Lower leg skin (tissue), 4 donors: ENCODE measurements at regions not wholly inside any gene's neighbourhood (a gene's known extent, or its start where the extent isn't known, plus 50 kb on each side); places are given as distances from the start of the nearest gene placed in this dataset.

ENCODE experiments used
- DNase-seq, 2 donors: peaks; one replicate each; pipeline ENCODE4 v3.0.0-alpha.2; 2019; ENCODE audit warnings: low spot score in 2 of 2
- H3K4me3 ChIP-seq: fragments of 200-600 bp; sonication (generic); 2 replicates; pipeline ENCODE4 v1.5.1; 2017; ENCODE audit warnings: mild to moderate bottlenecking, low read depth; ENCODE audit not compliant: poor library complexity, severe bottlenecking
- CTCF ChIP-seq, 3 donors: fragments of 450-650 bp; IDR thresholded peaks; one replicate each; pipeline ENCODE4 v1.5.1; 2016; ENCODE audit warnings: antibody characterized with exemption in 3 of 3, mild to moderate bottlenecking in 3 of 3, moderate library complexity in 2 of 3
- POLR2A ChIP-seq, 2 donors: fragments of 450-650 bp; IDR thresholded peaks; one replicate each; pipeline ENCODE4 v1.6.1; 2016 to 2017; ENCODE audit warnings: antibody characterized with exemption in 2 of 2, mild to moderate bottlenecking in 1 of 2, moderate library complexity in 1 of 2
- WGBS, 2 donors: methylation state at CpG; one replicate each; pipeline ENCODE4 v1.1.5; 2018; 5-methylcytosine and 5-hydroxymethylcytosine counted together
- intact Hi-C: fragments of 100-400 bp; cut with DNase I; formaldehyde crosslinking; loops from one replicate; pipeline ENCODE4 v1.15.0; 2023; ENCODE audit warnings: low total_unique reads

- TF ChIP-seq POLR2A (IDR thresholded peaks at IDR 0.05) (no peak), CTCF (IDR thresholded peaks at IDR 0.05) (no peak)
- no peak overlapping the region for H3K4me3 ChIP-seq
- no peak for DNase-seq
- WGBS, 2 donors = 73 to 83% methylated on average over 5 of the region's 5 CpGs
- intact Hi-C loops = no loop called here
Measured at GRCh38 chr16:49055291-49055690, 226.3 kb downstream of the CBLN1 start.

GRCh38 chr16:49054606-49055005 lies 227.0 kb downstream of the CBLN1 start:
- H3K4me3 ChIP-seq = no peak overlapping the region
- intact Hi-C loops = no loop called here
- 82 to 90% methylated on average over 5 of the region's 5 CpGs for WGBS, 2 donors
- TF ChIP-seq POLR2A (IDR thresholded peaks at IDR 0.05) = no peak
- TF ChIP-seq CTCF (IDR thresholded peaks at IDR 0.05) = no peak
- no peak for DNase-seq

GRCh38 chr16:49052846-49053245 lies 228.8 kb downstream of the CBLN1 start:
- intact Hi-C loops = no loop called here
- WGBS, 2 donors = 78 to 79% methylated on average over 9 of the region's 9 CpGs
- no peak for DNase-seq
- TF ChIP-seq CTCF (IDR thresholded peaks at IDR 0.05) (no peak), POLR2A (IDR thresholded peaks at IDR 0.05) (no peak)
- H3K4me3 ChIP-seq = no peak overlapping the region

- no peak for DNase-seq
- intact Hi-C loops = no loop called here
- no peak for TF ChIP-seq CTCF (IDR thresholded peaks at IDR 0.05)
- no peak for TF ChIP-seq POLR2A (IDR thresholded peaks at IDR 0.05)
- WGBS, 2 donors = 41 to 42% methylated on average over 2 of the region's 2 CpGs
- no peak overlapping the region for H3K4me3 ChIP-seq
Measured at GRCh38 chr16:49051576-49051975, 230.1 kb downstream of the CBLN1 start.

GRCh38 chr16:49050607-49051006 lies 231.0 kb downstream of the CBLN1 start:
- WGBS, 2 donors = 72 to 82% methylated on average over 4 of the region's 4 CpGs
- DNase-seq = no peak
- TF ChIP-seq POLR2A (IDR thresholded peaks at IDR 0.05) (no peak), CTCF (IDR thresholded peaks at IDR 0.05) (no peak)
- no peak overlapping the region for H3K4me3 ChIP-seq
- intact Hi-C loops = no loop called here

GRCh38 chr16:49049644-49050043 lies 232.0 kb downstream of the CBLN1 start:
- DNase-seq = no peak
- no peak overlapping the region for H3K4me3 ChIP-seq
- TF ChIP-seq CTCF (IDR thresholded peaks at IDR 0.05) (no peak), POLR2A (IDR thresholded peaks at IDR 0.05) (no peak)
- intact Hi-C loops = no loop called here
- WGBS, 2 donors = 85 to 92% methylated on average over 3 of the region's 3 CpGs
